A549 (cell line): ENCODE measurements at regions not wholly inside any gene's neighbourhood (a gene's known extent, or its start where the extent isn't known, plus 50 kb on each side); places are given as distances from the start of the nearest gene placed in this dataset.

Source experiments
- ESRRA ChIP-seq: fragments of 150-350 bp; IDR thresholded peaks from 2 replicates; pipeline ENCODE4 v1.6.1; 2014; ENCODE audit warnings: mild to moderate bottlenecking, low read length, borderline replicate concordance
- RNF2 ChIP-seq: fragments of 200-600 bp; sonication (generic); IDR thresholded peaks from 2 replicates; pipeline ENCODE4 v1.6.1; 2016; ENCODE audit warnings: low read depth, mild to moderate bottlenecking, antibody characterized with exemption, moderate library complexity, borderline replicate concordance

- TF ChIP-seq ESRRA (no peak), RNF2 (no peak)
These were observed 162.0 kb downstream of the CDC5L start for GRCh38 chr6:44549516-44549915.
